Anterior cingulate cortex (tissue), 58 donors: ENCODE measurements at regions not wholly inside any gene's neighbourhood (a gene's known extent, or its start where the extent isn't known, plus 50 kb on each side); places are given as distances from the start of the nearest gene placed in this dataset.
"Not testable (repeated sequence)": the region's sequence is repeated elsewhere in the genome, so short reads cannot be mapped to it uniquely, and the experiment has no call there.

Source experiments
- DNase-seq, 58 donors: peaks; one replicate each; lab custom pipeline; 2025; lab: John Stamatoyannopoulos, UW

DNA sequence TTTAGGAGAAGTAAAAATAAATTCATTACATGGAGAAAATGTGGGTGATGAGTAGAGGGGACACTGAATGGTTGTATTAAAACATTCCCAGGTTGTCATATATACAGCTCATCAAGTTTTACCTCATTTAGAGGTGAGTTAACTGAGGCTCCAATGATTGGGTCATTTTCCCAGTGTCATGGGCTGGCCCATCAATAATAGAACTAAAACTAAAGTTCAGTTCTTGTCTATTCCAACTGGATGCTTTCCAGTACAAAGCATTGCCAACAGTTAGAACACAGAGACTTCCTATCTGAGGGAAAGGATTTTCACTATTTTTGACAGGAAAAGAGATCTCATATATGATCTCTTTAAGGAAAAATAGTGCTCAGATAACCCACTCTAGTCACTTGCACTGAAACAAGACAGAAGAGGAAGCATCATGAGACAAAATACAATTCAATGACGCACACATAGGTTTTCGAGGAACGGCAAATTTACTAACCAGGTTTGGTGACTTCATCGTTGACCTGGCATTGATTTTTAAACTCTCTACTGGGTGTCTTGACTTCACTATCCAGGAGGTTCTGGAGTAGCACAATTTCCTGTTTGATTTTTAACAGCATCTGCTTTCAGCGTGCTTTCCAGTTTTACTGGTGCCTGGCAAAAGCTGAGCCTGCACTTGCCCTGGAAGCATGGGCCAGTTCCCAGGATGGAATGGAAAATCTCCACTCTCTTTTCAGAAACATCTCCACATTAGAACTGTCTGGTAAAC, 195.5 kb upstream of the FBXL4 start:
- DNase-seq = peak in 1 of 58 donors; percentile 12

DNA sequence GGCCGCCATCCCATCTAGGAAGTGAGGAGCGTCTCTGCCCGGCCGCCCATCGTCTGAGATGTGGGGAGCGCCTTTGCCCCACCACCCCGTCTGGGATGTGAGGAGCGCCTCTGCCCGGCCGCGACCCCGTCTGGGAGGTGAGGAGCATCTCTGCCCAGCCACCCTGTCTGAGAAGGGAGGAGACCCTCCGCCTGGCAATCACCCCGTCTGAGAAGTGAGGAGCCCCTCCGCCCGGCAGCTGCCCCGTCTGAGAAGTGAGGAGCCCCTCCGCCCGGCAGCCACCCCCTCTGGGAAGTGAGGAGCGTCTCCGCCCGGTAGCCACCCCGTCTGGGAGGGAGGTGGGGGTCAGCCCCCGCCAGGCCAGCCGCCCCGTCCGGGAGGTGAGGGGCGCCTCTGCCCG, 194.2 kb upstream of the FBXL4 start:
- DNase-seq = not testable (repeated sequence)

DNA sequence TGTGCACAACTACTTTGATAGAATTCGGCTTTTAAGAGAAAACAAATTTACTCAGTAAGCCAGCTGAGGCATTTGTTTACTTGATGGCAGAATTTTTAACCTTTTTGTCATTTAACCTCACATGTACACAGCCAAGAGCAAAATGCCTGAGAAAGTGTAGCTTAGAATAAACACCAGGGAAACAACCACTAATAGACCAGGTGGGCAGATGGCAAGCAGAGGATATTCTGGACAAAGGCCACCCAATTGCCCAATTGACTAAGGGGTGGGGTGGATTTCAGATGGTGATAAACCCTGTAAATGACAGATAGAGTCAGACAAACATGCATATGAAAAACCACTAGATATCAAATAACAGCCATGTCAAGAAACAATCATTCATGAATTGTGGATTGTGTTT, 190.7 kb upstream of the FBXL4 start:
- DNase-seq = no peak

DNA sequence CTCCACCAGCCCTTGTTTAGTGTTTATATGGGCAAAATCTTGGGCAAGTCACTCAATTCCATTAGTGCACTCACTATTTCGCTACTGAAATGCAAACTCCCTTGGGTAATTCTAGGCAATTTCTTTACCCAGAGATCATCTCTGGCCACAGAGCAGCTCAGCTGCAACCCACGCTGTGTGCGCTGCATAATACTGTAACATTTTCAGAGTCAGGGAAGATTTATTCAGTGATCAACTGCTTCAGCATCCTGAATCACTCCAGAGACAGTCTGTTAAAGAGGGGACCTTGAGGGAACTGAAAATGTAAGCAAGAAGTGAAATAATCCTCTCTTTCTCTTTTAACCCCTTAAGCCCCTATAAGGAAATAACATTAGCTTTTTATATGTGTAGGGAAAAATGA, 189.6 kb upstream of the FBXL4 start:
- DNase-seq = no peak

DNA sequence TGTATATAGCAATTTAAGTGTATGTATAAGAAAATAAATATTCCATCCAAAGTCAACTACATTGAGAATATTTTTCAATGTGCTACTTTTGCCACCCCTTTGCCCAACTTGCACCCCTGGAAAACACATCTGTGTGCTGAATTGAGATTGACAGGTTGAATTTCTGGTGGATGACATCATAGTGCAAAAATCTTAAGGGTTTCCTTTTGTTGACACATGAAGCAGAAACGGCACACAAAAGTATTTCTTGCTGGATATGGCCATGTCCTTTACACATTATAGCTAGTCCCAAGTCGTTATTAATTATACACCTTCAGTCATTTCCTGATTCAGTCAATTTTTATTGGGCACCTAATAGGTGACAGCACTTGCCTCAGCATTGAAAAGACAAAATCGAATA, 188.7 kb upstream of the FBXL4 start:
- no peak for DNase-seq

DNA sequence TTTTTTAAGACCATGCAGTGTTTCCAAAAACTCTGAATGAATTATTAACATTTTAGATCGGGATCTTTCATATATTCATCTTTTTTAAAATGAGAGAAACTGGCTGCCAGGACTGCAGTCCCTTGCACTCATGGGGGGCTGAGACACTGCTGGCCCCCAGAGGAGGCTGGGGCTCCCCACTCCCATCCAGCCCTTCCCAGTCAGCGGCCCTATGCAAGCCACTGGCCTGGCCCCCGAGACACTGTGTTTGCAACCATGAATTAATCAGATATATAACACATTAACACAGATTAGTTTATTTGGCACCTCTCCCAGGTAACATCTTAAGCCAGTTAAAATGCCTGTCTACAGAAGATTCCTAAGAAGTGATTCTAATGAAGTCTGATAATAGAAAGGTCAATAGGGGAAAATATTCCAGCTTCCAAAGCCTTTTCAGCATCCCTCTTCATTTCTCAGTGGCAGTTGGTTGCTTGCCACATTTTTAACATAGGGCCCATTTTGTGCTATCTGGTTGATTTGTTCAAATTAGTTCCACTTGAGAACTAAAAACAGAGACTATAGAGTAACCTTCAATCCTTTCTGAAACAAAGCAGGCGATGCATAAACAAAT, 184.4 kb upstream of the FBXL4 start:
- DNase-seq = no peak

DNA sequence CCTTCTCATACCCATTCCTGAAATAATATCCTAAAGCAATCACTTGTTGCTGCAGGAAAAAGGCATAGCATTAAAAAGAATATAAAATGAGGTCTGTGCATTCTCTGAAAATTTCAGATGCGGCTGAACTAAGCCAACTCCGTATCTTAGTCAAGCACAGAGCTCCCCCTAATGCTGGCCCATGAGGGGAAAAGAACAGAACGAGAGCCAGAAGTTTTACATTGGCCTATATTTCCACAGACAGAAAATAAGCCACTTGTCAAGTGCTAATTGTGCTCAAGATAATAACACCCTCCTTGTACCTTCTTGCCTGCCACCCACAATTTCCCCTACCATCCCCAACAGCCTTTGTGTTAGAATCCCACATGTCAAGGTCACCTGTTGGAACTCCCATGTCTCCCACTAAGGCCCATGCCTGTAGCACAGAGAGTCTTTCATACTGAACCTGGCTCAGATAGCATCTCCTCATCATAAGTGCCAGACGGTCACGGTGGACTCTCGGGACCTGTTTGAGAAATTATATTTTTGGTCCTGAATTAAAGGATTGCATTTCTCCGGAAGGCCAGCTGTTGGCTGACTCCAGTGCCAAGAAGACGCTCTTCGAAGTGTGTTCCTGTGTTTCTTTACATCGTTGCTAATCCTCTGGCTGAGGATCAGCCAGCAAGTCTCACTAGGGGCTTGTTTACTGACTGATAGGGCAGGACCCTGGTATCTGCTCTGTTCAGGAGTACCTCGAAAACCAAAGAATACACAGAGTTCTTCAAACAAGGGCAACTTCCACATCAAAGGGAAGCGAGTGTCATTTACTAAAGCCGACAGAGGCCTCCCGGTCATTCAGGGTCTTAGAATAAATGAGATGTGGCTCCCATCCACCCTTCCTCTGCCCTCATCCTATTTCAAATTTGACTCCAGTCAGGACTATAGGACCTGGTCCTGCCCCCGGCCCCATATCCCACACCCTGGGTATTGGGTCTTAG, 183.4 kb upstream of the FBXL4 start:
- DNase-seq = no peak

DNA sequence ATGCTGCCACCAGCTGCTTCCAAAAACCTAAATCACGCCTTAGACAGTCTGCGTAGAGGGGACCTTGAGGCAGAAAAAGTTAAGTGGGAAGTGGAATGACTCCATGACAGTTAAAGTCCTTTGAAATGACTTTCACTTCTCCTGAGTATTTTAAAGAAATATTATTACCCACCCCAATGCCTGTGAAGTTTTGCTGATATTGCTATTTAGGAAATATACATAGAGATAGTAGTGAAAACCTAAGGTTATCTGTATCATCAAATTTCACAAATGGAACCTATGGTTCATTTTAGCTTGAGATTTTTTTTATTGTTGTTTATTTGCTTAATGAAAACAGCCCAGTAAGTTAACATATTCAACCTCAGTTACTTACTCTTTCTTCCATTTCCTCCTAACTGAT, 182.1 kb upstream of the FBXL4 start:
- no peak for DNase-seq

DNA sequence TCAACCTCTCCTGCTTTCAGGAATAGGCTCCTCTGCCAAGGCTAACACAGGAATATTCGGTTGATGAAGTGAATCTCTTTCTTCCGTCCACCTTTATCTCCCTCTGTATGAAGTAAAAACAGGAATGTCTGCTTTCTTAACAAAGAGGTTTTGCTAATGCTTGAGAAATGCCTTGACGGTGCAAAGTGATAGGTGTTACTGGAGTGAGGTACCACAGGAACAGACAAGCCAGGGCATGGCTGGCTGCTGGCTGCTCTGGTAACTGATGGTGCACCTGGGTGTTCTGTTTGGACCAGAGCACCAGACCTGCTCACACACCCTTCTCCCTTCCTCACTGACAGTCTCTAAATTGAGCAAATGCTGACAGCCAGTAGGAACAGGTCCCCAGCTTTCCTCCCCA, 174.0 kb upstream of the FBXL4 start:
- no peak for DNase-seq

DNA sequence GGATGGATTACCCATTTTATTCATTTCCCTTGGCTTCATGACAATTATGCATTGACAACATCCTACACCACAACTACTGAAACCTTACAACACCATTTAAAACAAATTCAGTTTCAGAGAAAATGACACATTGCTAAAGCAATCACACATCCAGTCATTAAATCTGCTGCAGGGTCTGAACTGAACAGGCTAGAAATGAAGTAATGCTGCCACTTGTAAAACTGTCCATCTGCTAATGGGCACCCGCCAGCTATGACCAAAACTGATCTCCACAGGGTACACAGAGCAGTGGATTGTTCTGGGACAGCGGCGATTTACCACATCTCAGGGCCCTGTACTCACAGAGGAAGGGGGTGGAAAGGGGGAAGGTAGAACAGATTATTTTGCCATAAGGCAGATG, 172.9 kb upstream of the FBXL4 start:
- peak in 1 of 58 donors; percentile 9 for DNase-seq

DNA sequence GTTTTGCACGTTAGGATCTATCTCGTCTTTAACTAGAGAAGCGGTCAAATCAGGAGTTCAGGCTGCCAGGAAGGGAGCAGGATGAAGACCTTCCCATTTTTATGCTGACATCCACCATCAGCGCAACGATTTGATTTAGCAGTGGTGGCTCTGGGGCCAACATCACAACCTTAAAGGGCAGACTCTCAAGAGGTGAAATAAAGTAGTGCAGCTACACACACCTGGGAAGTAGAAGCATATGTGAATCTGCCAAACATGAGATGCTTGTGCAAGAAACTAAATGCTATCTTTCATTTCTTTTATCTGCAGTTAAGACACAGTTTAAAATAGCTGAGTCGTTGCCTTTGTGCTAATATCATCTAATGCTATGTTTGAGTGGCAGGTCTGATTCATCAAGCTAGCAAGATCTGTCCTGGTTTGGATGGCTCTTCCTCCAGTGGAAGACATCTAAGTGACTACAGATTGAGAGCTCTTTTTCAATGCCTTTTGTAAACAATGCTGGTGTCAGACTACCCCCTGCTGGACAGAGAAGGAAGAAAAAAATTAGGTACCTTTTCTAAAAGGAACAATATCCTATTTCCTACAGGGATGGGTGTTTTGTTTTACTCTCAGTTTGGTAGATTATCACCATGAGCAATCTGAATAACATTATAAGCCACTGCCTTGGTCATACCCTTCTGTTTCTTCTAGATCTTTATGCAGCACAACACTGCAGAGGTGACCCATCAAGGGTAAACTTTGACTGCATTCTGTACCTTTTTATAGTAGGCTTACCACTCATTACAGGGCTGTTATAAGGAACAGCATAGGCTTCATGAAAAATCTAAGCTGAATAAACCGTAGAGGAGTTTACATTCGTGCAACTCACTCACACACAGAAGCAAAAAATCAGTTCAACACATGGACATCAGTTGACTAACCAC, 171.6 kb upstream of the FBXL4 start:
- DNase-seq = peak in 10 of 58 donors; percentile 3 to 73 (median 7)

DNA sequence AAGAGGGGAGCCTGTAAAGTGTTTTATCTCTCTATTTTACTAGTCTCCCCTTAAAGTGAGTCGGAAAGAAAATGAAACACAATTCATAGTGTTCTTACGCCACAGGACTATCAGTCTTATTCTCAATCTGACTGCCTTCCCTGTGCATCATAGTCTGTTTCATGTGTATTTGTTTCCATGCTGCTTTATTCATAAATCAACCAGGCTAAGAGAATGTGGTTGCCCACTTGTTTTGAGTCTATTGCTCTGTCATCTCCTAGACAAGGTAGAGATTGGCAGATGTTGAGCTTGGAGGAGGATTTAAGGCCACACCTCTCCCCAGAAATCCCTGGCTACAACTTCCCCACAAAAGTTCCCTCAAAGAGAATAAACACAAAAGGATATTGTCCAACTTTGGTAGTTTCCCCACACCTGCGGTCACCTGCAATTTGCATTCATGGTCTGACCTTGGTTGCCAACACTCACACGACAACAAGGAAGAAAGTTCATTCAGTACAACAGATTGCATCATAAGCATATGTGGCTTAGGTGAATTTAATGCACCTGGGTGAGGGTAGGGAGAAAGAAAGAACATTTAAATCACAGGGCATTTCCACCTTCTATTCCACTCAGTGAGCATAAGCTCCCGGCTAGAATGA, 167.1 kb upstream of the FBXL4 start:
- no peak for DNase-seq

DNA sequence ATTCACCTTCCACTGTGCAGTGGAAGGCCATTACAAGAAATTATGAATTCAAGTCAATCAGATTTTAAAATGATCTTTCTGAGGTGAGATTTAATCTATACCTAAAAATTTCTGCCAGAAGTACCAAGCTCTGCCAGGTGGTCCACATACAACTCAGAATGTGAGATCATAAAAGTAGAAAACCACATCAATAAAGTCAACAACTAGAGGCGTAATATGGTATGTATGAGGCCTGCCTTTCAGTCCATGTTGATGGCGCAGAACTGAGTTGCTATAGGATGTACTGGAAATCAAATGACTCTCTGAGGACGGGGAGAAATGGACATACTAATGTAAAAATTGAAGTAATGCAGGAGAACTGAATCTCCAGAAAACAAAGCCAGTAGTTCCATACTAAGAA, 163.8 kb upstream of the FBXL4 start:
- DNase-seq = no peak

DNA sequence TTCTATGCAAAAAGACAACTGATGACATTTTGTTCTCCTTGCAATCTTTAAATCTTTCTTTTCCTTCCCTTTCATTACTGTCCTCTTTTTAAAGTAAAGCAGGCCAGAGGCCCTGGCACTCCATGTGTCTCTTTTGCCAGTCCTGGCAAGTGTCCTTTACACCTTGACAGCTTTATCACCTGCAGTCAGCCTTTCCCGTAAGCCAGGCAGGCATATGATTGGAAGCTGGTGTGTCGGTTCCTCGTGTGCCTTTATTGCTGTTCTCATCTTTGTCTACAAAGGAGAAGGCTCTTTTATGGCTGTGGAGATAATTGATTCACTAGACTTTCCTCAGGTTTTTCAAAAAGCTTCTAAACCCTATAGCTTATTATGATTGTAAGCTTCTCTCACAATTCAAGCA, 162.3 kb upstream of the FBXL4 start:
- no peak for DNase-seq

DNA sequence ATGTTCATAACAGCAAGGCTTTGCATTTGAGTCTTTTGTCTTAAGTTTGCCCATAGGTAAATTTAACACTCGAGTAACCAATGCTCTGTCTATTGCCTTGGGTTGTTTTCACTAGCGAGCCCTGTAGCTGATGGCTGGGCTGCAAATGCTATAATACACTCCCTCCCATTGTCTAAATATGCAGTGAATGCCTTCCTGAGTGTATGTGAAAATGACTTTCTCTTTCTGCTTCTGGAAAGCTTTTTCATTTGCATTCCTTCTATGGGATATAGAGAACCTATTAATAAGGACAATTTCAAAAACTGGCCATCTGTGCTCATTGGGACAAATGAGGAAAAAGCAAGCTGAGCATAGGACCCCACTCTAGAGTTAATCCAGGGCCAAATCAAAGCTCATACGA, 156.5 kb upstream of the FBXL4 start:
- no peak for DNase-seq

DNA sequence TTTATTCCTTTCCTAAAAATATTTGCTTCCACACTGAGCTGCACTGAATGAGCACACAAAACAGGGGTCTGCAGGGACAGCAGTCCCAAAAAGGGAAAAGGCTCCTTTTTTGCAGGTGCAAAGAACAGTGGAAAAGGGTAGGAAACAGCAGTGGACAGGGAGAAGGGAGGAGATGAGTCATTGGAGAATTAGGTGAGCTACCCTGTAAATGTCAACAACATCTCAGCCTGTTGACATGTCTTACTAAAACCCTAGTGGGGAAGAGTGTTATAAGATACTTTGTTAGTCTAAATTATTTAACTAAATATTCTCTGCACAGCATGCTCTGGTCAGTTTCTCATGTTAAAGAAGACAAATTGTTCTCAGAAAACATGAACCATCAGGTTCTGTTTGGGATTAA, 151.5 kb upstream of the FBXL4 start:
- no peak for DNase-seq

DNA sequence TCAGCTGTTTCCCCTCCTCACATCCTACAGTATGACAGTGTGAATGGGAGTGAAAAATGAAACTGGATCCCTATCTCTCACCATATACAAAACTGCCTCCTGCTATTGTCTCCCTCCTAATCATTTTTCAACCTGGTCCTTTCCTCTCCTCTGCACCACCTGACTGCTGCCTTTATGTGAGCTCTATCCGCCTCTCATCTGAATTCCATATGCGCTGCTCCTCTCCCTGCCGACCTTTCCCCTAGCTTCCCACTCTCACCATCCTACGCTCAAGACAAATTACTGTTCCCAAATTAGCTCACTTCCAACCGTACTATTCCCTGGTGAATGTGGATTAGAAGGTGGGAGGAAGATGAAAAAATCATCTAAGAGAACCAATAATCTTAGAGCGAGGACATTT, 148.4 kb upstream of the FBXL4 start:
- peak in 2 of 58 donors; percentile 1 to 2 for DNase-seq

DNA sequence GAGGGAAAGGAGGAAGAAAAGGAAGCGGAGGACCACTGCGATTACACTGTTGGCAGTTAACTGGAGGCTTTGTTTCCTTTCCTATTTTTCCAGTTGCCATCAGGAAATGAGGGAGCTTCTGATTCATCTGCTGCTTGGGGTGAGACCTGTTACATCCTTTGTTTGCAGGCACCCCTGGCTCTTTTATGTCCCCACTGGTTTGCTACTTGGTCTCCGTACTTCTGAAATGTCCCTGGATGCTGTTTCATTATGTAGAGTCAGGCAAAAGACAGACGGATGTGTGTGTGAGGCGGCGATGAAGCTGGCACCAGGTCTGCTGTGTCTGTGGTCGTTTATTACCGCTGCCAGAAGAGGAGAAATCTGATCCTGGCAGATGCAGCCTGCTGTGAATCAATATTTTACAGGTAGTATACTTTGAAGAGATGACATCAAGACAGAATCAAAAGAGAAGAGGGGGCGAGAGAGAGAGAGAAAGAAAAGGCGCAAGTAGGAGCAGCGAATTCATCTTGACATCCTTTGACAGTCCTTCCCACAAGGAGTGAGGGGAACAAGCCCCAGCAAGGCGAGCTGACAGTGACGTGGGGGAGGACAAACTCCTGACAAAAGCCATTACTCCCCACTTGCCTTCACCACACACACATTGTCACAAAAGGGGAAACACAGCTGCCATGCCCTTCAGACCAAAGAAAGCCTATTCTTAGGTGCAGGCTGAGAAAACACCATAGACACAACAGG, 145.9 kb upstream of the FBXL4 start:
- DNase-seq = peak in 1 of 58 donors; percentile 29

DNA sequence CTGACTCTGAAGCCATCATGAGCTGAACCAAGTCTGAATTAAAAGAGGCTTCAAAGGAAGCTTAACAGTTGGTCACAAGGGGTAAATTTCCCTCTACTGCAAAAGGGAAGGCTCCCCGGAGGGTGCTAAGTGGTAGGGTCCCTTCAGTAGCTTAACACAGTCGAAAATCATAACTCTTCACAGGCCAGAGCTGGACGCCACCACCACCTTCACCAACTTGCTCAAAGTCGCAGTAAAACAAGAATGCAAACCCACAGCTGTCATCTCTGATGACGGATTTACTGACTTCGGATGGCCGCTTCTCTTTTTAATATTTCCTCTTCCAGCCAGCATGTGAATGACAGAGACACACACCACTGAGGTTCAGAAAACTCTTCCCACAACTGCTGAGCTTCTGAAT, 144.7 kb upstream of the FBXL4 start:
- DNase-seq = no peak
